NCI-H82 (cell line): ENCODE measurements at regions not wholly inside any gene's neighbourhood (a gene's known extent, or its start where the extent isn't known, plus 50 kb on each side); places are given as distances from the start of the nearest gene placed in this dataset.
"Not testable (repeated sequence)": the region's sequence is repeated elsewhere in the genome, so short reads cannot be mapped to it uniquely, and the experiment has no call there.

Source experiments
- DNase-seq: peaks from one replicate; lab custom pipeline; 2025; lab: John Stamatoyannopoulos, UW

GRCh38 chr10:32217216-32217615 lies 129.7 kb downstream of the EPC1 start:
- no peak for DNase-seq

- not testable (repeated sequence) for DNase-seq
Observed at GRCh38 chr10:32213838-32214237, 133.1 kb downstream of the EPC1 start.

- DNase-seq = no peak
Observed at GRCh38 chr10:32211046-32211363, 136.0 kb downstream of the EPC1 start.

GRCh38 chr10:32210306-32211045 lies 136.5 kb downstream of the EPC1 start:
- DNase-seq = peak; percentile 66

- not testable (repeated sequence) for DNase-seq
Observed at GRCh38 chr10:32208005-32208404, 139.0 kb downstream of the EPC1 start.

- DNase-seq = peak; percentile 57
Observed at GRCh38 chr10:32207544-32207943, 139.4 kb downstream of the EPC1 start.

GRCh38 chr10:32205670-32206069 lies 141.3 kb downstream of the EPC1 start:
- no peak for DNase-seq

GRCh38 chr10:32204606-32205005 lies 142.4 kb downstream of the EPC1 start:
- no peak for DNase-seq

- no peak for DNase-seq
Observed at GRCh38 chr10:32199714-32200394, 143.6 kb upstream of the KIF5B start.

GRCh38 chr10:32197423-32197822 lies 141.2 kb upstream of the KIF5B start:
- no peak for DNase-seq

GRCh38 chr10:32190890-32191491 lies 134.8 kb upstream of the KIF5B start:
- DNase-seq = peak; percentile 29

- DNase-seq = no peak
Observed at GRCh38 chr10:32189400-32190084, 133.3 kb upstream of the KIF5B start.

GRCh38 chr10:32188601-32189000 lies 132.4 kb upstream of the KIF5B start:
- not testable (repeated sequence) for DNase-seq

- no peak for DNase-seq
Observed at GRCh38 chr10:32187686-32188085, 131.5 kb upstream of the KIF5B start.

- not testable (repeated sequence) for DNase-seq
Observed at GRCh38 chr10:32183652-32184051, 127.4 kb upstream of the KIF5B start.

- DNase-seq = no peak
Observed at GRCh38 chr10:32182476-32182875, 126.3 kb upstream of the KIF5B start.

- no peak for DNase-seq
Observed at GRCh38 chr10:32180390-32181280, 124.4 kb upstream of the KIF5B start.

- DNase-seq = no peak
Observed at GRCh38 chr10:32179836-32180235, 123.6 kb upstream of the KIF5B start.

- not testable (repeated sequence) for DNase-seq
Observed at GRCh38 chr10:32177594-32177993, 121.4 kb upstream of the KIF5B start.

GRCh38 chr10:32175629-32176028 lies 119.4 kb upstream of the KIF5B start:
- DNase-seq = no peak

GRCh38 chr10:32174349-32174893 lies 118.2 kb upstream of the KIF5B start:
- DNase-seq = no peak
